Neuronal stem cell (in vitro differentiated cells): ENCODE measurements at regions not wholly inside any gene's neighbourhood (a gene's known extent, or its start where the extent isn't known, plus 50 kb on each side); places are given as distances from the start of the nearest gene placed in this dataset.
A peak's percentile ranks its signal among the peaks of the same experiment; 100 is the strongest.
"Not testable (repeated sequence)": the region's sequence is repeated elsewhere in the genome, so short reads cannot be mapped to it uniquely, and the experiment has no call there.

Experiments used
- DNase-seq: peaks from one replicate; pipeline ENCODE4 v3.0.0-alpha.2; 2013; ENCODE audit warnings: low spot score
- H2AFZ ChIP-seq: one replicate; pipeline ENCODE4 v1.6.1; 2013; ENCODE audit warnings: mild to moderate bottlenecking, low read length, inconsistent platforms
- H2AK5ac ChIP-seq: 2 replicates; pipeline ENCODE4 v1.6.1; 2013; ENCODE audit warnings: low read depth, mild to moderate bottlenecking, inconsistent platforms, low read length, moderate library complexity, mixed read lengths
- H2BK120ac ChIP-seq: 2 replicates; pipeline ENCODE4 v1.6.1; 2013; ENCODE audit warnings: low read depth, mild to moderate bottlenecking, inconsistent platforms, low read length, moderate library complexity, mixed read lengths
- H2BK12ac ChIP-seq: one replicate; pipeline ENCODE4 v1.6.1; 2013; ENCODE audit warnings: low read length, inconsistent platforms
- H2BK15ac ChIP-seq: 2 replicates; pipeline ENCODE4 v1.6.1; 2013; ENCODE audit warnings: mild to moderate bottlenecking, low read length, inconsistent platforms, mixed read lengths
- H2BK5ac ChIP-seq: one replicate; pipeline ENCODE4 v1.6.1; 2013; ENCODE audit warnings: inconsistent platforms, mild to moderate bottlenecking, low read length, moderate library complexity
- H3K14ac ChIP-seq: one replicate; pipeline ENCODE4 v1.6.1; 2013; ENCODE audit warnings: low read length, inconsistent platforms
- H3K18ac ChIP-seq: 2 replicates; pipeline ENCODE4 v1.6.1; 2013; ENCODE audit warnings: low read length, inconsistent platforms
- H3K23ac ChIP-seq: 2 replicates; pipeline ENCODE4 v1.6.1; 2013; ENCODE audit warnings: low read depth, mild to moderate bottlenecking, mixed read lengths, low read length, inconsistent platforms; ENCODE audit not compliant: poor library complexity
- H3K27ac ChIP-seq: replicated peaks from 3 replicates; pipeline ENCODE4 v1.5.1; 2013; ENCODE audit warnings: low read length, inconsistent platforms
- H3K27me3 ChIP-seq, 3 experiments: 2 replicates each; pipeline ENCODE4 v1.6.1; 2013; ENCODE audit warnings: low read length in 3 of 3, mild to moderate bottlenecking in 2 of 3, inconsistent platforms in 1 of 3, low read depth in 1 of 3, mixed read lengths in 1 of 3, moderate library complexity in 1 of 3; ENCODE audit not compliant: control insufficient read depth in 3 of 3, insufficient read depth in 3 of 3
- H3K36me3 ChIP-seq, 2 donors: replicated peaks in 1 of 2; 2 replicates each; pipeline ENCODE4 v1.6.1; 2013; ENCODE audit warnings: low read length in 2 of 2; ENCODE audit not compliant: control insufficient read depth in 2 of 2, insufficient read depth in 2 of 2
- H3K4ac ChIP-seq: 2 replicates; pipeline ENCODE4 v1.6.1; 2013; ENCODE audit warnings: inconsistent platforms, mild to moderate bottlenecking, low read length, moderate library complexity
- H3K4me1 ChIP-seq, 2 donors: 1 replicate in 1 of 2; 2 replicates in 1 of 2; pipeline ENCODE4 v1.6.1; 2013; ENCODE audit warnings: low read length in 2 of 2, low read depth in 1 of 2; ENCODE audit not compliant: control insufficient read depth in 2 of 2, insufficient read depth in 1 of 2
- H3K4me2 ChIP-seq: one replicate; pipeline ENCODE4 v1.6.1; 2013; ENCODE audit warnings: mild to moderate bottlenecking, low read length, inconsistent platforms; ENCODE audit not compliant: insufficient read depth, poor library complexity, severe bottlenecking
- H3K4me3 ChIP-seq, 2 donors: 2 replicates each; pipeline ENCODE4 v1.5.1; 2013; ENCODE audit warnings: low read length in 2 of 2, mild to moderate bottlenecking in 2 of 2, inconsistent platforms in 1 of 2, moderate library complexity in 1 of 2
- H3K79me1 ChIP-seq: one replicate; pipeline ENCODE4 v1.6.1; 2013; ENCODE audit warnings: low read depth, mild to moderate bottlenecking, inconsistent platforms, low read length, moderate library complexity
- H3K9ac ChIP-seq: one replicate; pipeline ENCODE4 v1.6.1; 2013; ENCODE audit warnings: mild to moderate bottlenecking, low read depth, low read length, inconsistent platforms; ENCODE audit not compliant: poor library complexity
- H3K9me3 ChIP-seq, 2 donors: replicated peaks in 1 of 2; 2 replicates each; pipeline versions ENCODE3 to v1.6.1; 2013; ENCODE audit warnings: low read length in 2 of 2, mild to moderate bottlenecking in 2 of 2, inconsistent platforms in 1 of 2, low read depth in 1 of 2, mixed read lengths in 1 of 2, moderate library complexity in 1 of 2; ENCODE audit not compliant: control insufficient read depth in 2 of 2, insufficient read depth in 1 of 2
- H4K8ac ChIP-seq: one replicate; pipeline ENCODE4 v1.6.1; 2013; ENCODE audit warnings: low read depth, mild to moderate bottlenecking, inconsistent platforms, low read length, moderate library complexity
- H4K91ac ChIP-seq: one replicate; pipeline ENCODE4 v1.6.1; 2013; ENCODE audit warnings: low read length, low read depth, mild to moderate bottlenecking, inconsistent platforms; ENCODE audit not compliant: poor library complexity
- WGBS, 2 donors: extraction: QIAGEN DNeasy Blood & Tissue Kit; methylation state at CpG; one replicate each; pipeline ENCODE4 v1.1.7; 2013; ENCODE audit warnings: missing lambda C conversion rate in 2 of 2, mixed read lengths in 1 of 2; ENCODE audit not compliant: insufficient read length in 2 of 2, insufficient replicate concordance in 1 of 2; ENCODE audit errors: extremely low coverage in 2 of 2; 5-methylcytosine and 5-hydroxymethylcytosine counted together

- not testable (repeated sequence) for H2BK15ac ChIP-seq, H3K4me2 ChIP-seq, DNase-seq, H3K18ac ChIP-seq, H2AFZ ChIP-seq, H4K91ac ChIP-seq, H3K79me1 ChIP-seq, H2BK5ac ChIP-seq, H3K4ac ChIP-seq, H2BK12ac ChIP-seq, H3K27me3 ChIP-seq, H3K36me3 ChIP-seq, H2BK120ac ChIP-seq, H3K27ac ChIP-seq, H3K4me3 ChIP-seq, H3K23ac ChIP-seq, H3K9ac ChIP-seq, H3K14ac ChIP-seq, H2AK5ac ChIP-seq, H4K8ac ChIP-seq
- Histone ChIP-seq H3K4me1 (peaks cover 18 to 27% of the 10 kb centered on the region in 2 donors), H3K9me3 (peaks cover 2 to 11% of the 10 kb centered on the region in 2 donors)
- WGBS, 2 donors, result no CpG with 5 or more reads among the region's 4 CpGs
These were observed 243.7 kb upstream of the KLF3 start for GRCh38 chr4:38420254-38420653.

GRCh38 chr4:38422850-38423249, 241.1 kb upstream of the KLF3 start:
- Histone ChIP-seq H3K79me1 (no peaks in the 10 kb centered on the region), H2AK5ac (no peak overlapping the region), H2BK5ac (no peak overlapping the region), H3K4me1 (peaks cover 16 to 22% of the 10 kb centered on the region in 2 donors), H3K23ac (no peak overlapping the region), H2AFZ (peak overlapping the region; percentile 70), H3K27me3 (no peaks in the 10 kb centered on the region), H2BK15ac (no peak overlapping the region), H3K14ac (no peak overlapping the region), H4K8ac (no peak overlapping the region), H3K27ac (no peak overlapping the region), H3K4ac (no peak overlapping the region), H3K9me3 (peaks cover 2 to 11% of the 10 kb centered on the region in 2 donors), H2BK12ac (no peak overlapping the region), H3K18ac (no peak overlapping the region), H3K9ac (no peak overlapping the region), H3K4me3 (no peak overlapping the region), H4K91ac (no peak overlapping the region), H2BK120ac (no peak overlapping the region), H3K4me2 (no peak overlapping the region), H3K36me3 (no peaks in the 10 kb centered on the region)
- WGBS, 2 donors, result no CpG with 5 or more reads among the region's 4 CpGs
- DNase-seq, result no peak

- Histone ChIP-seq H2BK5ac (no peak overlapping the region), H4K8ac (no peak overlapping the region), H3K4me3 (peak overlapping the region in 1 of 2 donors; percentile 31), H3K4ac (no peak overlapping the region), H3K36me3 (no peaks in the 10 kb centered on the region), H3K14ac (no peak overlapping the region), H3K23ac (no peak overlapping the region), H2BK15ac (no peak overlapping the region), H3K9me3 (peaks cover 2 to 11% of the 10 kb centered on the region in 2 donors), H2AK5ac (no peak overlapping the region), H2BK12ac (no peak overlapping the region), H4K91ac (no peak overlapping the region), H3K4me1 (peaks cover 16 to 24% of the 10 kb centered on the region in 2 donors), H3K4me2 (no peak overlapping the region), H2BK120ac (no peak overlapping the region), H3K27ac (peak overlapping the region; percentile 33), H3K18ac (no peak overlapping the region), H3K9ac (no peak overlapping the region), H3K79me1 (no peaks in the 10 kb centered on the region), H3K27me3 (no peaks in the 10 kb centered on the region), H2AFZ (peak overlapping the region; percentile 70)
- peak; percentile 63 for DNase-seq
- no CpG with 5 or more reads among the region's 9 CpGs for WGBS, 2 donors
These were observed 239.7 kb upstream of the KLF3 start for GRCh38 chr4:38424151-38424871.

- Histone ChIP-seq H3K9ac (no peak overlapping the region), H2AFZ (no peak overlapping the region), H3K23ac (no peak overlapping the region), H3K27ac (no peak overlapping the region), H2BK120ac (no peak overlapping the region), H4K8ac (no peak overlapping the region), H4K91ac (no peak overlapping the region), H3K27me3 (no peaks in the 10 kb centered on the region), H3K4me3 (no peak overlapping the region), H3K14ac (no peak overlapping the region), H3K4me2 (no peak overlapping the region), H3K4me1 (peaks cover 16 to 24% of the 10 kb centered on the region in 2 donors), H2BK12ac (no peak overlapping the region), H2AK5ac (no peak overlapping the region), H3K79me1 (no peaks in the 10 kb centered on the region), H3K4ac (no peak overlapping the region), H3K36me3 (no peaks in the 10 kb centered on the region), H2BK5ac (no peak overlapping the region), H2BK15ac (no peak overlapping the region), H3K9me3 (no peaks in the 10 kb centered on the region), H3K18ac (no peak overlapping the region)
- DNase-seq, result no peak
These were observed 237.5 kb upstream of the KLF3 start for GRCh38 chr4:38426532-38426931.
